Embryonic facial prominence (tissue), 1 donor: ENCODE measurements at regions not wholly inside any gene's neighbourhood (a gene's known extent, or its start where the extent isn't known, plus 50 kb on each side); places are given as distances from the start of the nearest gene placed in this dataset.
"Not testable (repeated sequence)": the region's sequence is repeated elsewhere in the genome, so short reads cannot be mapped to it uniquely, and the experiment has no call there.

ENCODE experiments used
- DNase-seq: peaks from one replicate; pipeline ENCODE4 v3.0.0-alpha.2; 2016; ENCODE audit errors: extremely low spot score

DNA sequence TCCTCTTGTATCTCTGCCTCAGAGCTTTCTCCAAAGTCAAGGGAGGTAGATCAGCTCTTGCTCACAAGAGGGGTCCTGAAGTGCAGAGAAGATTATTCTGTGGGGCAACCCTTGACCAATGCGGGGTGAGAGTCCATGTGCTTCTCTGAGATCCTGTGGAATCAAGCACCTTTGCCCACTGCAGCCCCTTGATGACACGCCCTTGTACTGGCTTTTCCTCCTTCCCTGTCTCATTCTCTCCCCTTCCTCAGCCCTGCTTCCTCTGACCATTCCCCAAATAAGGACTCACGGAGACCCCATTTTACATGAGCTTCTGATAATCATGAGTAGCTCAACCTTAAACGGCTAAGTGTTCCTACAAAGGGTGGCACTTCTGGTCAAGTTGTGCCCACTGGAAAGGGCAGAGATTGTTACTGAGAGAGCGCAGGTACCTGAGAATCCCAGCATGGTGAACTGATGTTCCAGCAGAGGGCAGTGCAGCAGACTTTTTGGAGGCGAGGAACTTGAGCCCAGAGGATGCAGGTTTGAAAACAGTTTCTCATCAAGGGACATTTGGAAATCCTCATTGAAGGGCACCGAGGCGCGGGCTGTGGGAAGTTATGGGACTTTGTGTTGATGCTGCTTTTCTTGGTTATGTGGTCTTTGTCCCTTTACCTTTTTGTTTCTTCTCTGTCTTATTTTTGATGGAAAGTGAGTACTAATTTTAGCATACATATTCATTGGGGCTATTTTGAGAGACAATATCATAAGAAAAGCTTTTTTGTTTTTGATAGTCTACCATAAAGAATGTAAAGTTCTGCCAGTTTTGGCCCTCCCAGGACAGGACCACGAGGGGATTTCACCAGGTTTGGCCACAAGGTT lies 201.3 kb downstream of the RBM46 start:
- DNase-seq, result no peak

DNA sequence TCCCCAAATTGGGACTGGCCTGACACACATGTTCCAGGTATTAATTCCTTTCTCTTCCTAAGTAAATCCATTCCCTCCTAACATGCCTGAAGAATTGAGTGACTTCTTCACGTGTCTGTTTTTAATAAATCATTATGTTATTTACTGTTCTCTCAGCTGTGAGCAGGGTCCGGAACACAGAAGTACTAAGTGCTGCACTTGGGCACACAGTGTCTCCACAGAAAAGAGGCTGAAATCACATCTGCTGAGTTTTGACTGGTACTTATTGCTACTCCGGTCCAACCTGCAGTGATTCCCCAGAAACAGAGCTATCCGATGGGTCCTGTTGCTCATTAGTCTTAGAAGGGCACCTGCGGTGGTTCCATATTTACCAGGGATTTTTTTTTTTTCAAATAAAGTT lies 202.6 kb downstream of the RBM46 start:
- DNase-seq, result no peak

DNA sequence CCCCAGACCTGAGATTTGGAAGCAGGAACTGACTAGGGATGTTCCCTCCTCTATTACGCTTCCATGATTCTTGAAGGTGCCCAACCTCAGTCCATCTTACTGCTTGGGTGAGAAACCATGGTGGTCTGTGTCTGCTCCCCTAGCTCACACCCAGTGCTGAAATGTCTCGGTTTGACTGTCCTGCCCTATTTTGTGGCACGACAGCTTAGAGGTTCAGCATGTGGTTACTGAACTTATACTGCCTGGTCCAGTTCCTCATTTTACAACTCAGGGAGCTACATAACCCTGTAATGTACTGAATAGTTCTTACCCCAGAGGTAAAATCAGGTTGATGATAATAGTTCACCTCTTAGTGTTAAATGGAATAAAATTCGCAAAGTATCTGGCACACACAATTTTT lies 203.1 kb downstream of the RBM46 start:
- DNase-seq, result no peak

DNA sequence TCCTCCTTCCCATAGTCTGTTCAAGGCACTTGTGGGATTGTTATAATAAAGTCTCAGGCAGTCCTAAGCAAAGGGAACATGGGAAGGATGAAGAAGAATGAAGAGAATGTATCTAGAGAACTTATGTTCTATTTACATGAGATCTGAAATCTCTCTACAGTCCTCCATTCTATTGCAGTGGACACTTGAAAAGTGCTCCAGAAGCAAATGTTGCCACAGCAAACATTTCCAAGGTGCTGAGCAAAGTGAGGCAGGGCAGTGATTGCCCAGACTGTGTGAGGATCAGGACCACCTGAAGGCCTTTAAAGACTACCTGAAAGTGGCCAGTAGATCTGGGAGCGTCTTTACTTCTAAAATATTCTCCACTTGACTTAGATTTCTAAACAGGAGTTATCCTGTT lies 203.5 kb downstream of the RBM46 start:
- no peak for DNase-seq

DNA sequence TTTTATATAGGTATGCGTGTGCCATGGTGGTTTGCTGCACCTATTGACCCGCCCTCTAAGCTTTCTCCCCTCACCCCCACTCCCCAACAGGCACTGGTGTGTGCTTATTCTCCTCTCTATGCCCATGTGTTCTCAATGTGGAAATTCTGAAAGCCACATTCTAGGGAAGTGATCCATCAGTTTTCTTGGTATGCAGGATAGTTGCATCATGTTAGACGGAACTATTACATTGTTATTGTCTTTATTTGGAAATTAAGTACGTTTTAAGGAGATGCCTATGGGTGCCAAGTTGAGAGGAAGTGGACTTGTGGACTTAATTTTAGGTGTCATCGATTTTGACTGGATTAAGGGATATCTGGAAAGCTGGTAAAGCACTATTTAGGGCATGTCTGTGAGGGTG lies 204.6 kb downstream of the RBM46 start:
- no peak for DNase-seq

DNA sequence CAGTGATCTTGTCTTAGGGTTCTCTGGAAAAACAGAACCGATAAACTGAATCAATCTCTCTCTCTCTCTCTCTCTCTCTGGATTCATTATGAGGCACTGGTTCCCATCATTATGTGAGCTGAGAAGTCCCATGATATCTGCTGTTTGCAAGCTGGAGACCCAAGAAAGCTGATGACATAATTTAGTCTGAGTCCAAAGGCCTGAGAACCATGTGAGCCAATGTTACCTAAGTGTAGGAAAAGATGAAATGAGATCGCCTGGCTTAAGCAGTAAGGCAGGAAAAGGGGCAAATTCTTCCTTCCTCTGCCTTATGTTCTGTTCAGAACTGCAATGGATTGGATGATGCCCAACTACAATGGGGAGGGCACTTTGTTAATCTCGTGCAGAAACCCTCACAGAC lies 207.4 kb downstream of the RBM46 start:
- DNase-seq, result no peak

DNA sequence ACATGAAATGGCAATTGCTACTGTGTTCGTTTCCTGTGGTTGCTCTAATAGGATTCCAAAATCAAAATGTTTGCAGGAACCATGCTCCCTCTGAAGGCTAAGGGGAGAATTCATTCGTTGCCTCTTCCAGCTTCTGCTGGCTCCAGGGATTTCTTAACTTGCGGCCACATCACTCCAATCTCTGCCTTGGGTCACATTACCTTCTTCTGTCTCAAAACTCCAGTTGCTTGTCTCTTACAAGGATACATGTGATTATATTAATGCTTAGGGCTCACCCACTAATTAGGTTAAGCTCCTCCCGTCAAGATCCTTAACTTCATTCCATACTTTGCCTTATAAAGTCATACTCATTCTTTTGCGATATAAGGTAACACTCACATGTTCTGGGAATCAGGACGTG lies 208.4 kb downstream of the RBM46 start:
- no peak for DNase-seq

DNA sequence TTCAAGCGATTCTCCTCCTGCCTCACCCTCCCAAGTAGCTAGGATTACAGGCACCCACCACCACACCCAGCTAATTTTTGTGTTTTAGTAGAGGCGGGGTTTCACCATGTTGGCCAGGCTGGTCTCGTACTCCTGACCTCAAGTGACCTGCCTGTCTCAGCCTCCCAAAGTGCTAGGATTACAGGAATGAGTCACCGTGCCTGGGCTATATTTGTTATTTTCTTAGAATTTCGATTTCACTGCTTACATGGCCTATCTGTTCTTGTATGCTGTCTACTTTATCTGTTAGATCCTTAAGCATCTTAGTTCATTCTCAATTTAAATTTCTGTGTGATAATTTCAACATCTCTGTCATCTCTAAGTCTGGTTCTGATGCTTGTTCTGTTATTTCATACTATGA lies 210.6 kb upstream of the NPY2R start:
- DNase-seq, result not testable (repeated sequence)

DNA sequence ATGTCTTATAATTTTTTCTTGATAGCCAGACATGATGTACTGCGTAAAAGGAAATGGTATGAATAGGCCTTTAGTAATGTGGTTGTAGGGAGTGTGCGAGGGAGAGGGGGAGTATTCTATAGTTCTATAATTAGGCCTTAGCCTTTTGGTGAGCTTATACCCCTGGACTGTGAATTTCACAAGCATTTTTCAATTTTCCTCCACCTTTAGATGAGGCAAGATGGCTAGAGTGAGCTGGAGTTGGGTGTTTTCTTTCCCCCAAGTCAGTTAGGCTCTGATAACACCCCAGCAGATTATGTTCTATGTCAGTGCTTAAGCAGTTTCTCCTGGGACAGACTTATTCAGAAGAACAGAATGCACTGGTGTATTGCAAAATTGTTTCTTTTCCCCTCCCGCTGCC lies 210.2 kb upstream of the NPY2R start:
- DNase-seq, result no peak

DNA sequence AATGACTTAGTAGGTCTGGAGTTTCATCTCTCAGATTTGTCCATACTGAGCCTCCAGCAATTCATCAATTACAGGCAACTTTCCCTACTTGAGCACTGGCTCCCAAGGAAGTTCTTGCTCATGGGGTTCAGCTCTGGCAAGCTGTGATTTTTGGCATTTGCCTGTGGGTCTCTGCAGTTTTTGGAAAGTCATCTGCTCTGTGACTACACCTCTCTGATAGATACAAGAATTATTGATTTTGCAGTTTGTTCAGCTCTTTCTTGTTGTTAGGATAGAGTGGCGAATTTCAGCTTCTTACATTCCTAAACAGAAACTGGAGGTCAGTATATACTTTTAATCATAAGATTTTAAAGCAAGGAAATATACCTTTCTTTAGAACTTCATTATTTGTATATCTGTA lies 209.7 kb upstream of the NPY2R start:
- no peak for DNase-seq

DNA sequence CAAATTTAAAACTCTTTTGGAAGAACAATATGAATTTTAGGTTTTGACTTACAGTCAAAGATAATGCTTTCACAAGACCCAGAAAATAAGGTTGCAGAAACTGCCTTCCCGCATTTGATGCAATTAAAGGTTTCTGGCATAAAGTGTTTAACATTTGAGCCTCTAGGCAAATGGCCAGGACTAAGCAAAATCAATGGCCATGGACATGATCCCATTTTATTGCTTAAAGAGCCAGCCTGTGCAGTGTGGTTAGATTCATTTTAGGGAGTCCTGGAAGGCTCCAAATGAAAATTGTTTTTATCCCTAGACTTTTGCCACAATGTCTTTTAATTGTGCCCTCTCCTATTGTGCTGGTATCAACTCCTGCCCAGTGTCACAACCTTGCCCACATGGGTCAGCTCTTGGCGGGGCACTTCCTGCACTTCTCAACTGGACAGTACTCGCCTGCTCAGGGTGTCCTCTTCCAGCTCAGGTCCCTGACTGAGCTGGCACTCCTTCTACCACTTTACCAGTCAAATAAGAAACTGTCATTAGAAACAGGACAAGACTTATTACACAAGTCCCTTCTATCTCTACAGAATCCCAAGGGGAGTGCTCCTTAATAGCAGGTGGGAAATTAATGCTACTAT lies 208.4 kb upstream of the NPY2R start:
- no peak for DNase-seq

DNA sequence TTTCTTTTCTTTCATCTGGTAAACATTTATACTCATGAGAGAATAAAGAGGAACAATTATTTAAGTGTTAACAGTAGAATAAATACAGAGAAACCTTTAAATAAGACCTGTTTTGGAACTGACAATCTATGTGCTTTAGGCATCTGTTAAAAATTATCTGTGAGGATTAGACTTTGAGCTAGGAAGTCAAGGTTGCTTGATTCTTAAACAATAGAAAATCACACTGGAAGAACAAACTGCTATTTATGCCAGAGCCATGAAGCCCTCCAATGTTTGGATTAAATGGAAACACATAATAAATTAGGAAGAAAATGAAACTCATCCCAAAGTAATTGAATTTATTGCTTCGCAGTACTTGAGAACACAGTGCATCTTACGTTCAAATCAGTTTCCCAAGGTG lies 207.2 kb upstream of the NPY2R start:
- no peak for DNase-seq

DNA sequence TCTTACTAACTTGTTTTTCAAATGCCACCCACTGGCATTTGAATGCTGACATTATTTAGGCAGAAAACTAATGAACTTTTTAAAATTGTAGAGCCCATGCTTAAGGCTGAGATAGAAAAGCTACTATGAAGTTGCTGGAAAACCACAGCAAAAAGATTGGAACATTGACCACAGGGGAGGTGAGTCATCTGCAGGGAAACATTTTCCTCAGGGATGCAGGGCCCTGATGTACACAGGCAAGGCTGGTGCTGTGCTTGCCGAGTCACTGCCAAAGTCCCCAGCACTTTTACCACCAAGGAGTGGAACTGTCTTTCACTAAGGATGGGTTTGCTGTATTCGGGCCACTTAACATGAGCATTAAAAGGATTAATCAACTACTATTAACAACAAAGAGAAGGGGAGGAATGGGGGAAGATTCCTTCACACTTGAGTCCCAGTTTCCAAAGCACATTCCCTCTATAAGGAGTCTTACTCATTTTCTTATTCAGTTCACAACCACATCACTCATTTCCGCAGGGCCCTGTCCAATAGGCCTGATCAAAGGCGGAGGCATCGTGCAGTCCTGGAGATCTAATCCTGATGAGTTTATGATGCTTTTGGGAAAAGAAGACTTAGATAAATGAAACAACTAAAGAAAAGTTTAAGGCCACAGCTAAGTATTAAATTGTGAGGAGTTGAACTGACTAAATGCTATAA lies 202.9 kb upstream of the NPY2R start:
- DNase-seq, result no peak

DNA sequence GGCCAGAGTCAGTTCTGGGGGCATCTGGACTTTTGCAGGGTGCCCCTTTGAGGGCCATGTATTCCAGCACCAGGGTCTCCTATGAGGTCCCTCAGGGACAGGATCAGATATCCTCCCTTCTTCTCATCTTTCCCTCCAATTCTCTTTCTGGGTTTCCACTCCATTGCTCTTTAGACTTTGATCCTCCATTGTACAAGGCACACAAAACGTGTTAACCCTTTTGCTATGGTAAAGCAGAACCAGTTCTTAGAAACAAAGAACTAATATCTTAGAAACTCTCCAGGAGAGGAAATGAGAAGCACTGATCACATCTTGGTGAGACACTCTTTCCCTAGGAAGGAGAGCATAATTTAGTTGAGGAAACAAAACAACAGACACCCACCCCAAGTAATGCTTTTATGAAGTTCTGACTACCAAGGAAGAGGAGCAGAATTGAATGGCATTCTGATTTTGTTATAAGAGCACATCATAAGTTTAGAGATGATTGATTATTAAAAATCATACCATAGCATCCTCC lies 200.7 kb upstream of the NPY2R start:
- no peak for DNase-seq

DNA sequence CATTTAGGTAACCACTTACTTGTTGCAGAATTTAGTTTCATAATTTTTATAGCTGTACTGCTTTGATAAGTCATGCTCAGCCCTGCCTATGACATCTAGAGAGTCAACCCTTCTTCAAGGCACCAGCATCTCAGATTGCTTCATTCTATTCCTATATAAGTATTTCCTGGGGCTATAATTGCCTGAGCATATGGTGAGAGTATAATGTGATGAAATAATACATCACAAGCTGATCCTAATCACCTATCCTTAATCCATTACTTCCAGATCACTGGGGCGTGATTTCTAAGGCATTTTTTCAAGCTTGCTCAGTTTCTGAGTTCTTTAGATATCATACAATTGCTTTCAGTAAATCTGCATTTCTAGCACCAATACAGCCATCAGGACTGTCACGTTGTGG lies 200.0 kb upstream of the NPY2R start:
- DNase-seq, result no peak

DNA sequence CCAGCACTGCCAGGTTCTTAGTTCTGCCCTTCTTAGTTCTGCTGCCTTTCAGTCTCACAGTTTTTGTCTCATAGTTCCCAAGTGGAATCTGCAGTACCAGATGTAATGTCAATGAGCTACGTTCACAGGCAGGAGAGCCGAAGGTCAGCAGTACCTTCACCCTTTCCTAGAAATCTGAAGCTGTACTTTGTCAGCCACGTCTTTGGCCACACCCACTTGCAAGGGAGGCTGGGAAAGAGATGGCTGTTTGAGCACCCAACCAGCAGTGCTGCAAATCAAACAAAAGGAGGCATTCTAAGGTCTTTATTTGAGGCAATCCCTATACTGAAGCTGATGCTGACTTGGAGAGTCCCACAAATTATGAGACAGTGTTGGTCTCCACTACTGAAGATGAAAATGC lies 199.1 kb upstream of the NPY2R start:
- DNase-seq, result no peak

DNA sequence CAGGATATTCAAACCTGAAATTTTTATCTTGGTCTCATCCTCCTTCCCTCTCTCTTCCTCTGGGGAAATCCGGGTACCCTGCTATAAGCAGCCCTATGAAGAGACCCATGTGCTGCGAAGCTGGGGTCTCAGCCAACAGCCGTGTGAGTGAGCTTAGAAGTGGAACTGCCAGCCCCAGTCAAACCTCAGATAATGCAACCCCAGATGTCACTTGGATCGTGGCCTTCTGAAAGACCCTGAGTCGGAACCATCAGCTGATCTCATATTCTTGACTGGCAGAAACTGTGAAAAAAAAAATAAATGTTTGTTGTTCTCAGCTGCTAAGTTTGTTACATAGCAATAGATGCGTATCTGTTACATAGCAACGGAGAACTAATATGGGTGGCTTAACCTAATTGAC lies 198.1 kb upstream of the NPY2R start:
- no peak for DNase-seq

DNA sequence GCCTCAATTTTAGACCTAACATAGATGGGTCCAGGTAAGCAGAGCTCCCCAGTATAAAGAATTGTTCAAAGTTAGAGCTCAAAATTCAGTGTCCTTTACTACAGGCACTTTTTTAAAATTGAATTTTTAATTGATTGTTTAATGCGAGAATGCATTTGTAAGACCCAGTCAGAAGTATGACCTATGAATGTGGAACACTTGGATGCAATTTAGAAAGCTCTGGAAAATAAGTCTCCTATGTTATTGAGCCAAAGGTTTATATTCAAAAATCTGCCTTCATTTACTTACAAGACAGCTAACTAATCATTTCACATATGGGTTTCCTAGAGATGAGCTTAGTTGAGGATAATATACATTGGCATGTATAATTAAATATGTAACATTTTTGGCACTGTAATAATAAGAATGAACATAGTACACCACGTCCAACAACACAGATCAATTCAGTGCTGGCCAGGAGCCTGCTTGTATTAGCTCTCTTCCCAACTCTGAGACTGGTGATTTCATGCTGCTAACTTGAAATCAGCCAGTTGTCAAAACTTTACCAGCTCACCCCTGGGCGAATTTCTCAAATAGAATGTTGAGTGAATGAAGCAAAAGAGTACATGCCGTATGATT lies 197.2 kb upstream of the NPY2R start:
- DNase-seq, result no peak

DNA sequence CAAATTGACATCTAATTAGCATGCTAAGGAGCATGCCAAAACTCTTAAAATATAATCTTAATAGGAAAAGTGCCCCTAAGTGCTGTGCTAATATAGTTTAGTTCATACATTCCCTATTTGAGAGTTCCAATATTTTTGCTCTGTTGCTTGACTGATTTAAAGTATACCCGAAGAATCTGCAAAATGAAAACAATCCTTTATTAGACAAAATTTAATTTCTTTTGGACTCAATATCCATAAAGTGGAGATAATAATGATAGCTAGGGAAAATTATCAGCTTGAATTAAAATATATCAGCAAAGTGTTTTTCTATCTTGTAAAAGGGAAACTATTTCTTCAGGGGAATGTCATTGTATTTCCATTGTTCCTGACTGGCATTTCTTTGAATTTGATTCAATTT lies 196.0 kb upstream of the NPY2R start:
- DNase-seq, result no peak

DNA sequence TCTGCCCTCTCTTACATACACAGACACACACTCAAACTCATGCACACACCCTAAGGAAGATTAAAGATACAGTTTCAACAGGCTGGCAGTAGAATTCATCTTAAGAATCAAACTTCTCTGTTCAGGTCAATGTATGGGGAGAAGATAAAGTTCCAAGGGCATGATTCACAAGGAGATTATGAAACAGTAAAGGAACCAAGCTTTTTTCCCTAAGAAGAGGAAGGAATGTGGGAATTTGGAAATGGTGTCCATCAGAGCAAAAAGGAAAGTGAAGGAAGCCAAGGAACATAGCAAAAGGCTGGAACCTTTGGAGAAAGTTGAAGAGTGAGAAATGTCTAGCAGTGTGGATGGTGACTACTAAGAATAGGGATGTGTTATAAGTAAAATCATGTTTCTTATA lies 191.0 kb upstream of the NPY2R start:
- no peak for DNase-seq

DNA sequence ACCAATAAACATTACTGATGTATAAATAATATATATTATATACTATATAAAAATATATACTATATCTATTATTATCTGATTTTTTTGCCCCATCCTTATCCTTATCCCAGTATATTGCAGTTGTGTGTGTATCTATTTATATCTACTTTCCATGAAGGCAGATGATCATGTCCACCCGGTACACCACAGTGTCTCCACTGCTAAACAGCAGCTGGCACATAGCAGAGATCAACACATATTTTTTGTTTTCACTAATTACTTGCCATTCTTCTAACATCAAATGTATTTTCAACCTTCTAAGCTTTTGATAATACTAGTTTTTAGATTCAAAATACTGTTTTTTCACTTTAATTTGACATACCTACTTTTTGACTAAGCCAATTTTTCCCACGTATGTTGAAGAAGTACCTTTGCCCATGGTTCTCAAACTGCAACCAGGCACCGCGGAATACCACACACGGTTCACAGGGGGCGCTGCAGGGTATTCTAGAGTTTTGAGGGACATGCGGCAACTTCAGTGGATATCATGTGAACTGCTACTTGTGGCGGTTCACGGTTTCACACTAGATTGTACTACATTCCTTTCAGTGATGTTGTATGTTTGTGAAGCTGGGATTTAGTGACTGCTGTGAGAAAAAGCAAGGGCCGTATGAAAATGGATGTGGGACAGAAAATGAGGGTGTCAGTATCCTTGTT lies 182.5 kb upstream of the NPY2R start:
- DNase-seq, result no peak

DNA sequence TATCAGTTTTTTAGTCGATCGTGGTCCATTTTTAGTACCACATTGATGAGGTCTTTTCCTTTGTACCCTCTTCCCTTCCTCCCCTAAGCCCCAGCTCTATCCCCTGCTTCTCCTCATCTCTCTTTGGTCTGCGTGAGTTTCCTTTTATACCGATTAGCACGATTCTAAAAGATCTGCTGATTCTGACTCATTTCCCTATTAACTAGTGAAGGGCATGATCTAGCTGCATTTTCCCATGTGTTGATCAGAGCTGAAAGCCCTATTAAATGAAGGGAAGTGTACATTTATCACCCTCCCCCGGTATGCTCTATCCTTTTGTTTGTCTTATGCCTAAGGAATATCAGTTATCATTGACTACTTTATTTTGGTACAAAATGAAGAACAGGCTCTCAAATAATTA lies 181.7 kb upstream of the NPY2R start:
- DNase-seq, result no peak
